ENCODE measurements at regions not wholly inside any gene's neighbourhood (a gene's known extent, or its start where the extent isn't known, plus 50 kb on each side); places are given as distances from the start of the nearest gene placed in this dataset.

DNA sequence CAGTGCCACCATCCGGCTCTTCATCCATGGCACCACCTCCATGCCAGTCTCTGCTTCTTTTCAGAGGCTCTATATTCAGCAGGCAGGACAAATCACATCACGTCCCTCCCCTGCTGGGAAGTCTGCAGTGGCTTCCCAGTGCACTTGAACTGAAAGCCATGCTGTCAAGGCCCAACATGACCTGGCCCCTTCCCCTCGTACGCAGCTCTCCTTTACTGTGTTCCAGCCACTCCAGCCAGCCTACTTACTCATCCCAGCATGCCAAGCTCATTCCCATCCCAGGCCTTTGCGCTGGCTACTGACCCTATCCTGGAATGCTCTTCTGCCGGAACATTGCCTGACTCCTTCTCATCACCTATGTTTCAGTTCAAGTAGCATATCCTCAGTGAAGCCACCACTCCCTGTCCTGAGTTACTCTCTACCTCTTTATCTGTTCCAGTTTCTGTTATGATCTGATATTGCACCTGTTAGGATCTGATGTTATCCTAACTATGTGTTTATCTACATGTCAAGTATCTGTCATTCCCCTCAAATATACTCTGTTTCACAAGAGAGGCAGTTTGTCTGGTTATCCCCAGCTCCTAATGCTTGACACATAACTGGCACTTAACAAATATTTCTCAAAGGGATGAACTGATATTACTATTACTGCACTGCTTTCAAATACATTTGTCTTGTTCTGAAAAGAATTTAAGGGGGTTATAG lies 101.2 kb upstream of the F3 start:
- no peak for DNase-seq

DNA sequence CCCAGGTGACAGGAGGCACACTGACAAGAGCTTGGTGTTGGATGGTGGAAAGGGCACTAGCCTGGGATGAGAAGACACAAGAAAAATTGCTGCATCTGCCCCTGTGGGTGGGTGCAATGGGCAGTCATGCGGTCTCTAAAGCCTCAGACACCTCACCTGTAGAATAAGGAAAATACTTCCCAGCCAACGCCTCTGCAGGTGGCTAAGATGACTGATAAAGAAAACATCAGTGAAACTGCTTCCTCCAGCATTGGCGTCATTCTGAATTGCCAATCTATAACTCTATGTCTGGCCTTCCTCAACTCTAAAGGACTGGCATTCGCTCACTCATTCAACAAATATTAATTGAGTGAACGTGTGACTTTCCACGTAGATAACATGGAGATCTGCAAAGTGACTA lies 100.4 kb upstream of the F3 start:
- DNase-seq: no peak

DNA sequence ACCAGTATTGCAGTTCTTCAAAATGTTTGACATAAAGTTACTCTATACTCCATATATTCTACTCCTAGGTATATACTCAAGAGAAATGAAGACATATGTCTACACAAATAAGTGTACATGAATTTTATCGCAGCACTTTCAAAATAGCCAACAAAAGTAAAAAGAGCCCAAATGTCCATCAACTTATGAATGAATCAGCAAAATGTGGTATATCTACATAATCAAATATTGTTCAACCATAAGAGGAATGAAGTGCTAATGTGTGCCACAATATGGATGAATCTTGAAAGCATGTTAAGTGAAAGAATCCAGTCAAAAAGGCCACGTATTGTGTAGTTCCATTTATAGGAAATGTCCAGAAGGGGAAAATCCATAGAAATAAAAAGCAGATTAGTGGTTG lies 98.6 kb upstream of the F3 start:
- no peak for DNase-seq

DNA sequence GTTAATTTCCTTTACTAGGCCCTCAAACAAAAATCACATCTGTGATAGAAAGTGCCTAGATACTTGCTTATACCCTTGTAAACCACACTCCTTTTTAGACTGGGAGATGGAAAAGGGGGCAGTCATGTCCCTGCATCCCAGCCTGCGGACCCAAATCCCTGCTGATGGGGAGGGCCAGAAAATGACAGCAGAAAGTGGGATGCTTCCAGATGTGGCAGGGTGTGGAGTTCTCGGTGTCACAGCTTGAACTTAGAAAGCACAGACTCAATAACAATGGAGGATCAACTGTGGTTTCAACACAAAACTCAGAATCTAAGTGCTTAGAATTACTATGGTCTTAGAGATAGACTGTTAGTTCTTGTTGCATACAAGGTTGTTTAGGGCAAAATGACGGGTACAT lies 95.6 kb upstream of the F3 start:
- DNase-seq: no peak

DNA sequence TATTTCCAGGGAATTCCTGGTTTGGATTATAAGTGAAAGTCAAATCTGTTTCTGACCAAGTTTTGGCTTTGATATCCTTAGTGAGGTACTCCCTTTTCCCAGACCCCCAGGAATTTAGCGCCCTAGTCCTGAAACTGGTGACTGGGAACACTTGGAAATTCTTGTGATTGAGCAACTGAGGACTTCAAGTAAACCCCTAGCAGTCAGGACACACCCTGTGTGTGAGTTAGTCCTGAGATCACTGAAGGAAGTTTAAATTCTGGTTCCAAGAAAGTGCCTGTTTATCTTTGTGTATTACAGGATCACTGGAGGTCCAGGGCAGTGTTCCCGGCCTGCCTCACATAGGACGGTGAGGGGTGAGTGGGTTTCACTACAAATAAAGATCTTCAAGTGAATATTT lies 95.1 kb upstream of the F3 start:
- DNase-seq: no peak

DNA sequence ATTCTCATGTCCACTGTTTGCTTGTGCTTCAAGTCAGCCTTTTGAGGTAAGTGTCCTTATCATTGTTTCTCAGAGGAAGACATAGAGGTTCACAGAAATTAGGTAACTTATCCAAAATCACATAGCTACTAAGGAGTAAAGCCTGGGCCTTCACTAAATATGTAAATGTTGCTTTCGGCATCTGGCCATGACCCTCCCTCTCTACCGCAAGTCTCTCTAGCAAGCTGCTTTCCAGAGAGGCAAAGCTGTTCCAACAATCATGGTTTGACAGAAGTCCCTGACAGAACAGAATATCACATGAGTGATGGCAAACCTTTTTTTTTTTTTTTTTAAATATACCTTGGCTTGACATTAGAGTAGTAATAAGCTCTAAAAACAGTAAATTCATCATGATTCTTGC lies 94.5 kb upstream of the F3 start:
- DNase-seq: no peak

DNA sequence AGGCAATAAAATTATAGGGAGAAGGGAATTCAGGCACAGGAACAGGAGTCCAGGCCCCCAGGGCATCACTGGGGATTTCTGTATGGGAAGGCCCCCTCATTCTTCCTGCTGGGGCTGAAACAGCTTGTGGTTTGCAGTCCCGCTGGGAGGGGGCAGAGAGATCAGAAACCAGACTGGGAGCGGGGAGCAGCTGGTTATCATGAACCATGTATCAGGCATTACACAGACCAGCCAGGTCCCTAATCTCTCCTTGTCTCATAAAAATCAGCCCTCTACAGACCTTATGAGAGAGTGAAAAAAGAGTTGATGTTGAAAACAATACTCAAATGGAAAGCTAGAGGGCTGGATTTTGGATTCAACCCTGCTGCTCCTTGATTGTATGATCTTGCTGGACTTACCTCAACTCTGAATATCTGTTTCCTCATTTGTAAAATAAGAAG lies 93.4 kb upstream of the F3 start:
- no peak for DNase-seq

DNA sequence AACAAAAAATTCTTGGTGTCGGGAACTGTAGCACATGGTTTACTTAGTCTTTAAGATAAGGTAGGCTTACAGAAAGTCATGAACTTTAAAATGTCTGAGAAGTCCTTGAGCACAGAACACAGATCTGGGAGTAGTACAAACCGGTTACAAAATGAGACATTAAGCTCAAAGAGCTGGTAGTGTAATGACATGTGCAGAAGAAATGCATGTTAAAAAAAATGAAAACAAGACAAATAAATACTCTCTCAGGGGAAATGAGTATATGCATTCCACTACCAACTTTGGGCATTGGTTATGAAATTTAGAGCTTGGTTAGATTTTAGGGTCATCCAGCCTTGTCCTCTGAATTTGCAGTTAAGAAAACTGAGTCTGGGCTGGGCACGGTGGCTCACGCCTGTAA lies 91.5 kb upstream of the F3 start:
- DNase-seq: no peak

DNA sequence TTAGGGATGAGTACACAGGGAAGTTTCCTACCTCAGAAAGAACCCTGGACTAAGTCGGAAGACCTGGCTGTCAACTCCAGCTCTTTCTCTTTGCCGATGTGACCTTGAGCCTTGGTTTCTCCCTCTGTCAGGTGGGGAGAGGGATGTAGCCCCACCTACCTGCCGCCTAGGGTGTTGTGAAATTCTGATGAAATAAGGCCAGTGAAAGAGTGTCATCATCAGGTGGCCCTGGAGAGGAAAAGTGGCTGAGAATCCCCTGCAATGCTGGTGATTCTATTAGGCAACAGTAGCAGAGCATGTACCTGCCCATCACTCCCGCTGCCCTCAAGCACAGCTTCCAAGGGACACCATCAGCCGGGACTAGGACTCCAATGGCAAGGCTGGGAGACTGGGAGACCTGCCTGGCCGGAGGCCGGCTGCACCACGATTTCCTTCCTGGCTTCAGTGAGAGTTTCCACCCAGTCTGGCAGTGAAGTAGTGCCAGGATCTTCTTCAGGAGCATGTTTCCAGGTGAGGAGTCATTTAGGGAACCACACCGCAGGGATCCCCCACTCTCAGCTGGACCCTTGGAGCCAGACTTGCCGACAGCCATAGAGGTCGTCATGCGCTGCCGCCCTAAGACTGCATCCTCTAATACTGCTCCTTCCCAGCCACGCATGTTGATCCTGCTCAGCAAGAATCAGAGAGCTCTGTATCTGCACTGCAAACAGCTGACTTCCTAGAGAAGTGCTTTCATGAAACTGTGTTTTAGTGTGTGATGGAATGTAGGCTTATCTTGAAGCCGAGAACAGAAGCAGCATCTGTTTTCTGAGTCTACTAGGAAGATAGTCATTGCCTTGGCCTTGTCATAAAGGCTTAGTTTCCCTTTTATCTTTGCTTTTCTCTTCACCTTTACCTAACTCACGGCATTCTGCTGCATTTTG lies 88.0 kb upstream of the F3 start:
- DNase-seq: no peak

DNA sequence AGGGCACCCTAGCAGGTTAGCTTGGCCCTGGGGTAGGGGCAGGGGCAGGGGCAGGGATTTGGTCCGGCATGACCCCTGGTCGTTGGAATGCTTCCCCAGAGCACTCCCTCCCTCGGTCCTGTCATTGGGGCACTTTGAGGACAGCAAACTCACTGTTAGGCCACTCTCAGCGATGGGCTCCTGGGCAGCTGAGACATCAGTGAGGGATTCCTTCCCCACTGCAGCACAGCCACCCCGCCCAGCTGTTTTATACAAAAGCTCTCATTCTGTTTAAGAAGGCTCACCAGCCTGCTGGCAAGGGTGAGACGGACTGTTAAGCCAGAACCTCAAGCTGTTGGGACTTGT lies 86.9 kb upstream of the F3 start:
- no peak for DNase-seq

DNA sequence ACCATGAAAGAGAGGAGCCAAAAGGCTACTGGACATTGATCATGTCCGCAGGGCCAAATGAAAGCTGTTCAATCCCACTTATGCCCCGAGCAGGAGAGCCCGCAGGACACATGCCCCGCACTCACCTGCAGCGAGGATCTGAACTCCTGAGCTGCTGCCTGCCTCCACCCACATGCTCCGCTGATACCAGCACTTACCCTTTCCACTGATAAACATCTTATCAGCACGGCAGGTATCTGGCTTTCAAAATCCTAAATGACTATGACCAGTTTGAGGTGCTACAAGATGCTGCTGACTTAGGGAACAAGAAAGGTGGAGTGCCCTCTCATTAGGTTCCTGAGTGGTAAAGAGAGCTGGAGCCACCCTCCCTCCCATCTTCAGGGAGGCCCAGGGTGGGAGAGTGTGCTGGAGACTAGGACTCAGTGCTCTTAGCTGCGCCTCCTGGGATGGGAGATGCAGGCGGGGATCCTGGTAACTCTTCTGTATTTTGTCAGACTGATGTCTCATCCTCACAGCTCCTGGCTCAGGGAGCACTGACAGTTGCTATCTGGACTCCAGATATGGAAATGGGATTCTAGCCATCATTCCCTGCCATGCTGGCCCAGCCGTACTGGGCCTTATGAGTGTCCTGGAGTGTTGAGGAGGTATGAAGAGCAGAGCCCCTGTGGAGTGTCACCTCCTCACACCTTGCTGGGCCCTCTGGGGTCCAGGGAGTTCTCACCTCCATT lies 86.4 kb upstream of the F3 start:
- no peak for DNase-seq

DNA sequence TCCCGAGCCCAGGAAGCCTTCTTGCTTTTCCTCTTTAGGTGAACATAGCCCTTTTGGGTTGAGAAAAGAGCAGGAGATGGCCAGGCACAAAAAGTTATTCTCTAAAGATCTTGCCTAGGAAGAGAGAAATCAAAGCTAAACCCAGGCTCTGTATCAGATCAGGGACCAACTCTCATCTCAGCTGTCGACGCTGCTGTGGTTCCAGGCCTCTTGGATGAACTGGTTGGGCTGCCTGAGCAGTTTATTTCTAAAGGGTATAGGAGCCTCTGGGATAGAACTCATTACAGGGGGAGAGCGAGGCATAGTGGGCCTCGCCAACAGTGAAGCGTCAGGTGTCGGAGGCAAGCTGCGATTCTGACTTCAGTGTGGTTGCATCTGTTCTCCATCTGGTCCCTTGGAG lies 82.6 kb upstream of the F3 start:
- DNase-seq: no peak

DNA sequence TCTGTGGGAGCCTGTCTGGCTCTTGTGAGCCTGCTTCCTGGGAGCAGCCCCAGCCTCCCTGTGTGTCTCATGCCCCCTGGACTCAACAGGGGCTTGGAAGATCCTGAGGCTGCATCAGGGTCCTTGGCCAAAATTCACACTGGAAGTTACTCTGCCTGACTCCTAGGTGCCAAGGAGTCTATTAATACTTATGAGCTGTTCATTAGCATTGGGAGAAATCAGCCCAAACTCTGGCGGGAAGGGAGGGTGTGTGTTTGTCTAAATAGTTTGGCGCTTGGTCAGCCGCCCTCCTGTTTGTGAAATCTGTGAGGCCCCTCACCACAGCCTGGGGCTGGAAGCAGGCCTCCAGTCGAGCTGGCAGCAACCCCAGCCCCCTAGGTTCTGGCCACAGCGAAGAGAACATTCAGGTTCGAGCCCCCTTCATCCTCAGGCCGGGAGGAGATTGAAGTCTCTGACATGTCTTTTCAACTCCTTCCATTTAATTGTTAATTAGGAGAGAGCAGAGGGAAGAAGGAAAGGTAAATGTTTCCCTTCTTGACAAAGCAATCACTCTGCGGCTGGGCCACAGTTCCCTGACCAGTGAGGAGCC lies 82.1 kb upstream of the F3 start:
- DNase-seq: no peak

DNA sequence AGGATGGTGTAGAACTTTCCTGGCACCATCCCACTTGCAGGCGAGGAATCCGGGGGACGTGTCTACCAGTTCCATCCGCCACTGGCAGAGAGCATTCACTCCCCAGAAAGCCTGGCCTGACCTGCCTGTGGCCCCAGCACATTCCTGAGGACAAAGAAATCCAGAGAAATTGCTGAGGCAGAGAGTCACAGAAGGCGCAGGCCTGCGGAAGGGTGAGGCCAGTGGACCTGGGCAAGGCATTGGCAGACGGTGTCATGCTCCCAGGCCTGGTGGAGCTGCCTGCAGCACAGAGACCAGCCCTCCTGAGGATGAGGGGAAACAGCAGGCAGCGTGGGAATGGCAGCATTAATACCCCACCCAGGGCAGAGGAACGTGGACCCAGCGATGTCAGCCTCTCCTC lies 81.2 kb upstream of the F3 start:
- DNase-seq: no peak

DNA sequence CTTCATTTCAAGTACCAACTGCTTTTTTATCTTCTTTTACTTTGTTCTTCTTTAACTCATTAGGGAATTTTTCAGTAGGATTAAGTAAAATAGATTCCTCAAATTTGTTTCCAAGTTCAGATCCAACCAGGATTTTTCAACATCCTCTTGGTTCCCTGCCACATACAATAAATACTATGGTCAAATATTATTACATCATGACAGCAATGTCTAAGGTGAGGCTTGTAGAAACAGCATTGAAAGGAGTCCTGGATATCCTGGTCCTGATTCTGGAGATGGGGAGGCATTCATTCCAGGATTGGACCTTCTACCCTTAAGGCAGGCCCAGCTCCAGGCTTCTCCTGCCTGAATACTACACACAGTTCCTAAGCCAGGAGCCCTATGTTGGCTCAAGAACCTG lies 80.2 kb upstream of the F3 start:
- no peak for DNase-seq

DNA sequence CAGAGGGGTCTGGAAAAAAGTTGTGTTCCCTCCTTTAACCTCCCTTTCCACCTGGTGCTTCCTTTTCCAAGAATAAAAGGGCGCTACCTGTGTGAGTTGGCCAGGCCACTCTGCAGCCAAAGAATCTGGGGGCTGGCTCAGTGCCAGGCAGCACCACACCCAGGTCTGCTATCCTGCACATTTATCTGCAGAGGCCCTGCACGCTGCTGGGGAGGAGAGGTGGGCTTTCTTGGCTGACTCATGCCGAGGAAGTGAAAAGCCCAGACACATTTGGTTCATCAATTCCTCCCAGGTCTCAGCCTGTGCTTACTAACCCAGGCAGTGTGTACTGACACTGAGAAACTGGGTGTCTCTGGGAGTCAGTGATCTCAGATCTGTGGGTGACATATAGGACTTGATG lies 79.8 kb upstream of the F3 start:
- DNase-seq: peak in 1 of 3 donors; percentile 20

DNA sequence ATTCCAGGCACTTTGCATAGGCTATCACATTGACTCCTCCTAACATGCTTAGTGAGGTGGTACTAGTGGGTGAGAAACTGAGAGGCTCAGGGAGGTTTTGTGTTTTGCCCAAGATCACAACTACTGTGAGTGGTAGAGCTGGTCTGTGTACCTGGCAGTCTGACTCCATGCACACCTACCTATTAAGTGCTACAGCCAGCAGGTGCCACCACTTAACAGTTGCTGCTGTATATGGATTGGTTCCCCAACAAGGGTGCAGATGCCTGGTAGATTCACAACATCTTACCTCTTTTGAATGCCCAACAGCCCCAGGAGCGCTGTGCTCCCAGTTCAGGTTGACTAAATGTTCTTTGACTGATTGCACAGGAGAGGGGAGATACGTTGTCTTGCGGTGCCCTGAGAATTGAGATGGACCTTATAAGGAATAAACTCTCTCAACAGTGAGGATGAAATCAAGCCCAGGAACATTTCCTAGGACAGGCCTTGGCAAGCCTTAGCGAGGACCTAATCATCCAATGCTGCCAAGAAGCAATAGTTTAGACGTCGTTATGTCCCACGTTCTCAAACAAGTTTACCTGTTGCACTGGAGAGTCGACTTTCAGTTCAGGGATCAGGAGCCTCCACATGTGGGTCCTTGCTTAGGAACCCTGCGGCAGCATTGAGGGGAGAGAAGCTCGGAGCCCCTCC lies 78.9 kb upstream of the F3 start:
- DNase-seq: no peak

DNA sequence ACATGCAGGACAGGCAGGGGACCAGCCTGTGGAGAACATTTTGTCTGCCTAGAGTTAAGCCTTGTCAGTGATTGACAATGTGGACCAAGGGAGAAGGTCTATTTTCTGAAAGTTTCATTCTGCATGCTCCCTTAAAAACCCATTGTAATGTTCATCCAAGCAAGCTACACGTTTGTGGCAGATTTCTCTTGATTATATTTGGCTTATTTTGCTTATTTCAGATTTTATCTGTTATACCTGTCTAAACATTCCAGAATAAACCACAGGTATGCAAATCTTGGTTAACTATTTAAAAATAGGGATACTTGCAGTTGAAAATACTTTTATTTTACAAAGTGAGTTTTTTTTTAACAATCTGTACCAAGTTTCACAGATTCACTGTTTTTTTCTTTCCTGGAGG lies 78.2 kb upstream of the F3 start:
- no peak for DNase-seq

DNA sequence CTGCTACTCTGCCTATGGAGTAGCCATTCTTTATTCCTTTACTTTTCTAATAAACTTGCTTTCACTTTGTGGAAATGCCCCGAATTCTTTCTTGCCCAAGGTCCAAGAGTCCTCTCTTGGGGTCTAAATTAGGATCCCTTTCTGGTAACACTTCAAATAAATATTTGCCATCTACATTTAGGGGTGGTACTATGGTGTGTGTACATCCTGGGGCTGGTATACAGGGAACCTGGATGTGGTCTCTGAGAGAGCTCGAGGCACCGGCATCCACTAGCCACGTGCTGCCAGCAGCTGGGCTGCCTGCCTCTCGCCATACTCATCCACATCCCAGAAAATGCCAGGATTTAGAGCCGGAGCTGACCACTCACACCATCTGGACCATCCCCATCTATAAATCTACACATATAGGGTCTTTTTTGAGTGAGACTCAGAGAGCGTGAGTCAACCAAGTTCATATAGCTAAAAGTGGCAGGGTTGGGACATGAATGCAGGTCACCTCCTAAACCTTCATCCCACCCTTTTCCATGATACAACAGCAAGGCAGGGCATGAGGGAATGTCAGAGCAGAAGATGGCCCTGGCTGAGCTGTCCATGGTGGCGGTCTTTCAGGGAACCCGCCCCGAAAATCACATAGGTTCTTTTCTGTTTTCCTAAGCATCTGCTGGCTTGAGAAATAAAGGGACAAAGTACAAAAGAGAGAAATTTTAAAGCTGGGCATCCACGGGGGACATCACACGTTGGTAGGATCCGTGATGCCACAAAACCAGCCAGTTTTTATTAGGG lies 76.6 kb upstream of the F3 start:
- no peak for DNase-seq

DNA sequence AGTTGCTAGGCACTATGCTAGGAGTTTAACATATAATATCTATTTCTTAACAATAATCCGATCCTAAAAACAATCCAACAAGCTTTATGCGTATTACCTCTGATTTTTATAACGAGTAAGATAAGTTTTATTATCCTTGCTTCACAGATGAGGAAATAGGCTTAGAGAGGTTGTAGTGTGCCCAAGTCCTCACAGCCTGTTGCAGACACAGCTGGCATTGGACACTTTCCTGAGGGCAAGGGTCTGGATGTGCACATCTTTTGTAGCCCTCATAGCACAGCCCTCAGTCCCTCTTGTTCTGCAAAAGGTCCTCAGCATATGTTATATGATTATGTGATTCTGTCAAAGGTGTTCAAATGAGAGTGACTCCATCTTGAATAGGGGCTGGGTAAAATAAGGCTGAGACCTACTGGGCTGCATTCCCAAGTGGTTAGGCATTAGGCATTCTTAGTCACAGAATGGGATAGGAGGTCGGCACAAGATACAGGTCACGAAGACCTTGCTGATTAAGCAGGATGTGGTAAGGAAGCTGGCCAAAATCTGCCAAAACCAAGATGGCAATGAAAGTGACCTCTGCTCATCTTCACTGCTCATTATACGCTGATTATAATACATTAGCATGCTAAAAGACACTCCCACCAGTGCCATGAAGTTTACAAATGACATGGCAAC lies 75.7 kb upstream of the F3 start:
- no peak for DNase-seq

DNA sequence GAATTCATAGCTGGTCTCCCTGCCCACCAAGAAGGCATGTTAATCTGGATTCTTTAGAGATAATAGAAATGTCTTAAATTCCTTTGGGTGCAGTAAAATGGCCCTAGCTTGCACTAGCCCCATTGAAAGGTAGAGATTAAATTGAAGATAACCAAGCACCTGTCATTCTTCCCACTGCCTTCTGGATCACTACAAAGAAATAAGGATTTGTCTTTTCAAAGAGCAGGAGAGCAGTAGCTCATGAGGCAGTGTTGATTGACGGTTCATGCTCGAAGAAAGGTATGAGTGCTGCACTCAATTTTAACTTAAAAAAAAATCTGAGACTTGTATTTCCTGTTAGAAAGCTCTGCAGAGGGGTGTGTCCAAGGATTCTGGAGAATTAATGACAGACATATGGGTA lies 74.9 kb upstream of the F3 start:
- DNase-seq: no peak

DNA sequence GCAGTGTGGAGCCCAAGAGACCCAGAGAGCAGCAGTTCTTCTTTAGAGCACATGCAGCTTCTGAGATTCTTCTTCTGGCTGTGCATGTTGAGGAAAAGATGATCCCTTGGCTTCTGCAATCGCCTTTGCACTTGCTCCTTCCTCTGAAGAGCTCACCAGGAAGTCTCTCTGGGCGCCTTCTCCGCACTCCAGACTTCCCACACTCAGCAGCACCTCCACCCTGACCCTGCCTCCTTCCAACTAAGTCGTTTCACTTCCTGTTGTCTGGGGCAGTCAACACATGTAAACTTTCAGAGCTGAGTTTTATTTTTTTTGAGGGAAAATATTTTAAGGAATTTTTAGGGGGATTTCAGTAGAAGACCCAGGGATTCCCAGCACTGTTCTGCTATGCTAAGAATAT lies 73.4 kb upstream of the F3 start:
- DNase-seq: peak; percentile 89 to 91 (median 90)
